ENCODE measurements at regions not wholly inside any gene's neighbourhood (a gene's known extent, or its start where the extent isn't known, plus 50 kb on each side); places are given as distances from the start of the nearest gene placed in this dataset.

GRCh38 chr16:9412915-9413264, 321.4 kb downstream of the HAPSTR1 start (continued):
- TF ChIP-seq IRF1 (CRISPR knock-in tag; IDR thresholded peaks at IDR 0.05) (no peak), FOXK1 (CRISPR knock-in tag; IDR thresholded peaks at IDR 0.05) (no peak), ZMAT4 (CRISPR knock-in tag; IDR thresholded peaks at IDR 0.05) (no peak), ATF2 (CRISPR knock-in tag; IDR thresholded peaks at IDR 0.05; ENCODE audit: borderline replicate concordance, low read depth) (no peak), SOX15 (CRISPR knock-in tag; IDR thresholded peaks at IDR 0.05) (no peak), CREM (CRISPR knock-in tag; IDR thresholded peaks at IDR 0.05) (no peak), ZNF416 (CRISPR knock-in tag; IDR thresholded peaks at IDR 0.05) (no peak), NFYB (CRISPR knock-in tag; conservative IDR thresholded peaks at IDR 0.05; ENCODE audit: low read depth) (no peak), MYBL2 (CRISPR knock-in tag; IDR thresholded peaks at IDR 0.05) (no peak), TEAD4 (CRISPR knock-in tag; IDR thresholded peaks at IDR 0.05) (no peak), ATF3 (CRISPR knock-in tag; conservative IDR thresholded peaks at IDR 0.05) (no peak), PRDM15 (CRISPR knock-in tag; IDR thresholded peaks at IDR 0.05) (no peak)

- no peak for DNase-seq (ENCODE audit: low spot score)
- H3K4me3 Mint-ChIP-seq, result no peak overlapping the region
- ATAC-seq, result no peak
- ChIA-PET CTCF (no interaction called here), POLR2A (interaction anchor here (0.7 kb wide), 1 partner anchor 1240 kb away, joined by 4 read pairs; no protein-coding TSS in a partner anchor)
- peaks cover 25% of the 10 kb centered on the region for H3K9me3 Mint-ChIP-seq
- H3K27ac Mint-ChIP-seq, result no peak overlapping the region
- peaks cover 9% of the 10 kb centered on the region for H3K36me3 Mint-ChIP-seq
- H3K4me1 Mint-ChIP-seq, result no peaks in the 10 kb centered on the region
- H3K27me3 Mint-ChIP-seq (ENCODE audit: low read depth), result peaks cover 2% of the 10 kb centered on the region; the same call in 1 of the 2 replicates
- no peak for TF ChIP-seq ZNF232 (CRISPR knock-in tag; IDR thresholded peaks at IDR 0.05)
- no peak for TF ChIP-seq IRF2 (CRISPR knock-in tag; IDR thresholded peaks at IDR 0.05; ENCODE audit: borderline replicate concordance, low read depth)
- TF ChIP-seq NR2C2 (CRISPR knock-in tag; IDR thresholded peaks at IDR 0.05), result no peak
- TF ChIP-seq ELF4 (CRISPR knock-in tag; IDR thresholded peaks at IDR 0.05; ENCODE audit: low read depth), result no peak
- TF ChIP-seq CBFB (CRISPR knock-in tag; IDR thresholded peaks at IDR 0.05; ENCODE audit: low read depth), result no peak
- TF ChIP-seq JUN (CRISPR knock-in tag; IDR thresholded peaks at IDR 0.05), result no peak
- TF ChIP-seq STAT6 (CRISPR knock-in tag; conservative IDR thresholded peaks at IDR 0.05; ENCODE audit: low read depth), result no peak
- TF ChIP-seq ZNF396 (CRISPR knock-in tag; IDR thresholded peaks at IDR 0.05; ENCODE audit: borderline replicate concordance), result no peak
- TF ChIP-seq E2F4 (CRISPR knock-in tag; IDR thresholded peaks at IDR 0.05; ENCODE audit: borderline replicate concordance, low read depth), result no peak
- TF ChIP-seq AFF4 (CRISPR knock-in tag; IDR thresholded peaks at IDR 0.05; ENCODE audit: borderline replicate concordance), result no peak
Observed at GRCh38 chr16:9415545-9415944, 324.1 kb downstream of the HAPSTR1 start.

Data from WTC11 (cell line).